Lung microvascular endothelial cell (primary cell): ENCODE measurements at regions not wholly inside any gene's neighbourhood (a gene's known extent, or its start where the extent isn't known, plus 50 kb on each side); places are given as distances from the start of the nearest gene placed in this dataset.
"Not testable (repeated sequence)": the region's sequence is repeated elsewhere in the genome, so short reads cannot be mapped to it uniquely, and the experiment has no call there.

Source experiments
- DNase-seq, 2 donors: peaks; one replicate each; pipeline versions ENCODE4 v3.0.0 to v3.0.0-alpha.2; 2010; ENCODE audit warnings: low read depth in 2 of 2

- no peak for DNase-seq
Measured at GRCh38 chr12:34606749-34607519, 584.6 kb downstream of the ALG10 start.

GRCh38 chr12:34607520-34608195, 585.4 kb downstream of the ALG10 start:
- DNase-seq: no peak

- not testable (repeated sequence) for DNase-seq
Measured at GRCh38 chr12:34613988-34614387, 591.7 kb downstream of the ALG10 start.

GRCh38 chr12:34625116-34625515, 602.8 kb downstream of the ALG10 start:
- peak in 1 of 2 donors; percentile 14 for DNase-seq

GRCh38 chr12:34626363-34627157, 604.3 kb downstream of the ALG10 start:
- no peak for DNase-seq
